Transverse colon (tissue), 4 donors: ENCODE measurements at regions not wholly inside any gene's neighbourhood (a gene's known extent, or its start where the extent isn't known, plus 50 kb on each side); places are given as distances from the start of the nearest gene placed in this dataset.

Experiments used
- EP300 ChIP-seq: sonication (generic); formaldehyde crosslinking; IDR thresholded peaks from one replicate; pipeline ENCODE4 v1.6.1; 2017; ENCODE audit warnings: antibody characterized with exemption, low read depth
- POLR2A ChIP-seq: fragments of 450-650 bp; IDR thresholded peaks from one replicate; pipeline ENCODE4 v1.6.1; 2016; ENCODE audit warnings: antibody characterized with exemption, mild to moderate bottlenecking, moderate library complexity
- POLR2AphosphoS5 ChIP-seq, 3 donors: sonication (generic); formaldehyde crosslinking; IDR thresholded peaks; one replicate each; pipeline ENCODE4 v1.6.1; 2016; ENCODE audit warnings: antibody characterized with exemption in 3 of 3
- TF ChIP-seq, protein P1 (sequence below), 5 experiments: fragments of 200-600 bp in 3 of 5; fragments of 450-650 bp in 2 of 5; sonication (generic) in 3 of 5; IDR thresholded peaks; 1 replicate in 2 of 5; 2 replicates in 3 of 5; pipeline ENCODE4 v1.5.1; 2016 to 2017; ENCODE audit warnings: antibody characterized with exemption in 5 of 5, inconsistent platforms in 3 of 5, mild to moderate bottlenecking in 2 of 5, moderate library complexity in 1 of 5

DNA sequence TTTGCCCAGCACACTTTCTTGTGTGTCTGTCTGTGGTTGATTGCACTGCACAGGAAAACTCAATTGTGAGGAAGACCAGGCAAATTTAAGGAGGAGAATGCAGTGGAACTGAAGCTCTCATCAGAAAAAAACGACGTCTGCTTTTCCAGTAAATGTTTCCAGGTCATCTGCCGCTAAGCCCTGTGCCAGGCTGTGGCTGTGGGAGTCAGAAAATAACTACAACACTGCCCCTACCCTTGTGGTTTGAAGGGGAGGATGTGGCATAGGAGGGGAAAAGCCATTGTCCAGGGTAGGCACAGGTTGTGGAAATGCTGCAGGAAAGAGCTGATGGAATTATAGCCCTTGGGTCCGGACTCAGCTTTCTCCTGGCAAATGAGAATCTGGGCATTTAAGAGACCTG lies 259.7 kb upstream of the TMEM132C start:
- no peak for TF ChIP-seq EP300
- no peak for TF ChIP-seq POLR2A
- TF ChIP-seq POLR2AphosphoS5 (IDR thresholded peaks at IDR 0.05) = no peak
- TF ChIP-seq, protein P1, sequence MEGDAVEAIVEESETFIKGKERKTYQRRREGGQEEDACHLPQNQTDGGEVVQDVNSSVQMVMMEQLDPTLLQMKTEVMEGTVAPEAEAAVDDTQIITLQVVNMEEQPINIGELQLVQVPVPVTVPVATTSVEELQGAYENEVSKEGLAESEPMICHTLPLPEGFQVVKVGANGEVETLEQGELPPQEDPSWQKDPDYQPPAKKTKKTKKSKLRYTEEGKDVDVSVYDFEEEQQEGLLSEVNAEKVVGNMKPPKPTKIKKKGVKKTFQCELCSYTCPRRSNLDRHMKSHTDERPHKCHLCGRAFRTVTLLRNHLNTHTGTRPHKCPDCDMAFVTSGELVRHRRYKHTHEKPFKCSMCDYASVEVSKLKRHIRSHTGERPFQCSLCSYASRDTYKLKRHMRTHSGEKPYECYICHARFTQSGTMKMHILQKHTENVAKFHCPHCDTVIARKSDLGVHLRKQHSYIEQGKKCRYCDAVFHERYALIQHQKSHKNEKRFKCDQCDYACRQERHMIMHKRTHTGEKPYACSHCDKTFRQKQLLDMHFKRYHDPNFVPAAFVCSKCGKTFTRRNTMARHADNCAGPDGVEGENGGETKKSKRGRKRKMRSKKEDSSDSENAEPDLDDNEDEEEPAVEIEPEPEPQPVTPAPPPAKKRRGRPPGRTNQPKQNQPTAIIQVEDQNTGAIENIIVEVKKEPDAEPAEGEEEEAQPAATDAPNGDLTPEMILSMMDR (IDR thresholded peaks at IDR 0.05) = no peak
